ENCODE measurements at regions not wholly inside any gene's neighbourhood (a gene's known extent, or its start where the extent isn't known, plus 50 kb on each side); places are given as distances from the start of the nearest gene placed in this dataset.

DNA sequence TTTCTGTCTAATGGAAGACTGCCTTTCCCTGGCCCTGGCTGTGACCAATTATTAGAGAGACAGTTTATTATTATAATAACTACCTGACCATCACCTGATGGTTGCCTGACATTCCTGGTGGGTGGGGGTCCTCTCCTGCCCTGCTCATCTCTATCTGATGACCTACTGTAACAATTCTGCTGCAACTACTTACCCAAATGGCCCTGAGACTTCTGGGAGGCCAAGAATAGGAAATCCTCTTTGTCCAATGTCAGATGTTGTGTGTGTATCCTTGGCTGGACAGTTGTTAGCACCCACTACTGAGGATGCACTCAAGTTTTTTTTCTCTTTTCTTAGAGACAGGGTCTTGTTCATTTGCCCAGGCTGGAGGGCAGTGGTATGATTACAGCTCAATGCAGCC, 110.3 kb downstream of the DDX1 start:
- no peak for DNase-seq (ENCODE audit: low spot score)
- TF ChIP-seq, protein P1, sequence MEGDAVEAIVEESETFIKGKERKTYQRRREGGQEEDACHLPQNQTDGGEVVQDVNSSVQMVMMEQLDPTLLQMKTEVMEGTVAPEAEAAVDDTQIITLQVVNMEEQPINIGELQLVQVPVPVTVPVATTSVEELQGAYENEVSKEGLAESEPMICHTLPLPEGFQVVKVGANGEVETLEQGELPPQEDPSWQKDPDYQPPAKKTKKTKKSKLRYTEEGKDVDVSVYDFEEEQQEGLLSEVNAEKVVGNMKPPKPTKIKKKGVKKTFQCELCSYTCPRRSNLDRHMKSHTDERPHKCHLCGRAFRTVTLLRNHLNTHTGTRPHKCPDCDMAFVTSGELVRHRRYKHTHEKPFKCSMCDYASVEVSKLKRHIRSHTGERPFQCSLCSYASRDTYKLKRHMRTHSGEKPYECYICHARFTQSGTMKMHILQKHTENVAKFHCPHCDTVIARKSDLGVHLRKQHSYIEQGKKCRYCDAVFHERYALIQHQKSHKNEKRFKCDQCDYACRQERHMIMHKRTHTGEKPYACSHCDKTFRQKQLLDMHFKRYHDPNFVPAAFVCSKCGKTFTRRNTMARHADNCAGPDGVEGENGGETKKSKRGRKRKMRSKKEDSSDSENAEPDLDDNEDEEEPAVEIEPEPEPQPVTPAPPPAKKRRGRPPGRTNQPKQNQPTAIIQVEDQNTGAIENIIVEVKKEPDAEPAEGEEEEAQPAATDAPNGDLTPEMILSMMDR (IDR thresholded peaks at IDR 0.05) = no peak
- H3K27ac ChIP-seq = no peak overlapping the region
- H3K4me3 ChIP-seq = no peak overlapping the region

GRCh38 chr2:15702452-15702851, 110.8 kb downstream of the DDX1 start:
- no peak for DNase-seq (ENCODE audit: low spot score)
- H3K27ac ChIP-seq = no peak overlapping the region
- TF ChIP-seq, protein P1 (IDR thresholded peaks at IDR 0.05) = no peak
- H3K4me3 ChIP-seq = no peak overlapping the region

DNA sequence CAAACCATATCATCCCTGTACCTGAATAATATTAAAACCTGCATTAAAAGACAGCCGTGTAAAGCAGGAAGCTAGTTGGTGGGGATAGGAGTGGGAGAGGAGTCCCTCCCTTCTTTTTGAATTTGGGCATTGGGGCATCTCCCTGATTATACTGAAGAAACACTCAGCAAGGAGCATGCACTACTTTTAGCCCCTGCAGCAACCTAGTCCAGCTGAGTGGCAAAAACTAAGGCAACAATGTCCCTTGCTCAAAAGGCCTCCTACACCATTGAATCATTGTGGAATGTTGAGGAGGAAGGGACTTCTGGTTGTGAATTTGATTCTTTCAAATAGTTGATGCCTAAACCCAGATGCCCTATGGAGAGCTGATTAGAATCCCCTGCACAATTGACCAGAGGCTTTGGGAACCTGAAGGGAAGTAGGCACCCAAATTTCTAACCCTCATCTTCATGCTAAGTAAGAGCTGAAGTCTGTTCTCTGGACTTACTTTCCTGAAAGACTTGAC, 111.7 kb downstream of the DDX1 start:
- no peak for DNase-seq (ENCODE audit: low spot score)
- TF ChIP-seq, protein P1 (IDR thresholded peaks at IDR 0.05) = no peak
- H3K4me3 ChIP-seq = no peak overlapping the region
- peak overlapping the region in 1 of 2 donors; percentile 65 for H3K27ac ChIP-seq

- TF ChIP-seq, protein P1 (IDR thresholded peaks at IDR 0.05) = no peak
- peak overlapping the region in 1 of 2 donors; percentile 65 for H3K27ac ChIP-seq
- no peak overlapping the region for H3K4me3 ChIP-seq
- no peak for DNase-seq (ENCODE audit: low spot score)
Measured at GRCh38 chr2:15704086-15704787, 112.6 kb downstream of the DDX1 start.

GRCh38 chr2:15704788-15705115, 113.1 kb downstream of the DDX1 start:
- peak overlapping the region in 1 of 2 donors; percentile 65 for H3K27ac ChIP-seq
- no peak for DNase-seq (ENCODE audit: low spot score)
- H3K4me3 ChIP-seq = no peak overlapping the region
- TF ChIP-seq, protein P1 (IDR thresholded peaks at IDR 0.05) = no peak

DNA sequence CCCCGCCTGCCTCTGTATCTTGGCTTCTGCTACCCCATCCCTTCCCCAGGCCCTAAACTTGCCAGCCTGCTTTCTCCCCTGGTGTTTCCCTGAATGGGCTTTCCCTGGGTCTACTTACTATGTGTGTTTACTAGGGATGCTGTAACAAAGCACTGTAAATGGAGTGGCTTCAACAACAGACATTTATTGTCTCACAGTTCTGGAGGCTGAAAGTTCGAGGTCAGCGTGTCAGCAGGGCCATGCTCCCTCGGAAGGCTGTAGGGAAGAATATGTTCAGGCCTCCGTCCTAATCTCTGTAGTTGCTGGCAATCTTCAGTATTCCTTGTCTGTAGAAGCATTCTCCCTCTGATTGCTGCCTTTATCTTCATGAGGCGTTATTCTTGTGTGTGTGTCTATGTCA, 113.6 kb downstream of the DDX1 start:
- TF ChIP-seq, protein P1 (IDR thresholded peaks at IDR 0.05) = no peak
- H3K4me3 ChIP-seq = no peak overlapping the region
- no peak for DNase-seq (ENCODE audit: low spot score)
- H3K27ac ChIP-seq = no peak overlapping the region

- Histone ChIP-seq H3K4me3 (no peak overlapping the region), H3K27ac (no peak overlapping the region)
- TF ChIP-seq, protein P1 (IDR thresholded peaks at IDR 0.05) = no peak
- DNase-seq (ENCODE audit: low spot score) = no peak
Measured at GRCh38 chr2:15705839-15706386, 114.2 kb downstream of the DDX1 start.
